Endothelial cell of umbilical vein (primary cell): ENCODE measurements at regions not wholly inside any gene's neighbourhood (a gene's known extent, or its start where the extent isn't known, plus 50 kb on each side); places are given as distances from the start of the nearest gene placed in this dataset.
"Not testable (repeated sequence)": the region's sequence is repeated elsewhere in the genome, so short reads cannot be mapped to it uniquely, and the experiment has no call there.

Source experiments
- BruUV-seq: library from RNA; stranded (reverse); fragments of 400-500 nt; replicated peaks from 2 replicates; lab custom pipeline; 2021; lab: Mats Ljungman, UMichigan
- CTCF ChIA-PET: fragments of 300-600, 350-600 bp; sonication (Branson Sonifier 250); formaldehyde crosslinking; loops from one replicate; lab custom pipeline; 2021; ENCODE audit warnings: antibody characterized with exemption, inconsistent platforms; lab: Charles Lee
- POLR2A ChIA-PET: fragments of 300-600, 350-600 bp; sonication (Branson Sonifier 250); formaldehyde crosslinking; loops from one replicate; lab custom pipeline; 2021; ENCODE audit warnings: antibody characterized with exemption, inconsistent platforms; lab: Charles Lee
- DNase-seq: peaks from one replicate; pipeline ENCODE4 v3.0.0-alpha.2; 2011; ENCODE audit warnings: low read depth, low spot score
- FAIRE-seq: peaks from 2 replicates; lab custom pipeline; 2011; peaks lifted over from hg19 to GRCh38; lab: Jason Lieb, UNC
- H2AFZ ChIP-seq: 2 replicates; pipeline ENCODE4 v1.6.0; 2012; ENCODE audit warnings: low read depth, low read length, control low read depth, inconsistent platforms
- H3K27ac ChIP-seq: 2 replicates; pipeline ENCODE4 v1.5.1; 2011; ENCODE audit warnings: low read depth, mild to moderate bottlenecking, control low read depth, low read length, moderate library complexity; ENCODE audit not compliant: insufficient read depth
- H3K27me3 ChIP-seq, 2 experiments: 2 replicates each; pipeline versions ENCODE4 v1.6.0 to v1.6.1; 2011; ENCODE audit warnings: low read length in 2 of 2, mixed read lengths in 1 of 2; ENCODE audit not compliant: control insufficient read depth in 2 of 2, insufficient read depth in 2 of 2
- H3K36me3 ChIP-seq, 2 experiments: 2 replicates in 1 of 2; 3 replicates in 1 of 2; pipeline ENCODE4 v1.5.1; 2011; ENCODE audit warnings: low read length in 2 of 2, mild to moderate bottlenecking in 1 of 2, moderate library complexity in 1 of 2; ENCODE audit not compliant: control insufficient read depth in 2 of 2, insufficient read depth in 2 of 2; ENCODE audit errors: extremely low read depth in 1 of 2
- H3K4me1 ChIP-seq: 3 replicates; pipeline ENCODE4 v1.5.1; 2011; ENCODE audit warnings: mild to moderate bottlenecking, low read length; ENCODE audit not compliant: control insufficient read depth, insufficient read depth; ENCODE audit errors: extremely low read depth
- H3K4me2 ChIP-seq: 2 replicates; pipeline ENCODE4 v1.6.1; 2011; ENCODE audit warnings: low read length, control low read depth, mixed read lengths; ENCODE audit not compliant: insufficient read depth
- H3K4me3 ChIP-seq, 3 experiments: fragments of 200-600 bp in 1 of 3; sonication (generic), shearing (Covaris generic) in 1 of 3; replicated peaks in 1 of 3; 2 replicates each; pipeline ENCODE4 v1.5.1; 2011 to 2016; ENCODE audit warnings: control low read depth in 3 of 3, low read length in 3 of 3, mild to moderate bottlenecking in 2 of 3, inconsistent platforms in 1 of 3, low read depth in 1 of 3, moderate library complexity in 1 of 3; ENCODE audit not compliant: insufficient read depth in 1 of 3
- H3K79me2 ChIP-seq: 2 replicates; pipeline ENCODE4 v1.6.0; 2012; ENCODE audit warnings: low read length, inconsistent platforms; ENCODE audit not compliant: control insufficient read depth, insufficient read depth
- H3K9ac ChIP-seq: replicated peaks from 2 replicates; pipeline ENCODE3; 2011; ENCODE audit warnings: low read length, control low read depth; ENCODE audit not compliant: insufficient read depth; ENCODE audit errors: extremely low read depth
- H3K9me1 ChIP-seq: replicated peaks from 3 replicates; pipeline ENCODE4 v1.6.0; 2011; ENCODE audit warnings: mild to moderate bottlenecking, low read length; ENCODE audit not compliant: control insufficient read depth, insufficient read depth; ENCODE audit errors: extremely low read depth
- H3K9me3 ChIP-seq: replicated peaks from 2 replicates; pipeline ENCODE4 v1.5.1; 2012; ENCODE audit warnings: low read length, inconsistent platforms; ENCODE audit not compliant: control insufficient read depth, insufficient read depth
- H4K20me1 ChIP-seq: replicated peaks from 2 replicates; pipeline ENCODE3; 2011; ENCODE audit warnings: mild to moderate bottlenecking, low read length; ENCODE audit not compliant: control insufficient read depth, insufficient read depth; ENCODE audit errors: extremely low read depth
- EZH2 ChIP-seq: IDR thresholded peaks from 2 replicates; pipeline ENCODE4 v1.6.1; 2012; ENCODE audit warnings: borderline replicate concordance, low read depth, mild to moderate bottlenecking, moderate library complexity, low read length, inconsistent platforms; ENCODE audit not compliant: severe bottlenecking
- JUN ChIP-seq: IDR thresholded peaks from 2 replicates; pipeline ENCODE4 v1.6.1; 2011; ENCODE audit warnings: borderline replicate concordance, low read depth; ENCODE audit not compliant: insufficient read length, insufficient read depth
- POLR2AphosphoS5 ChIP-seq: IDR thresholded peaks from 2 replicates; pipeline ENCODE4 v1.6.1; 2012; ENCODE audit warnings: low read depth, mild to moderate bottlenecking, control low read depth, low read length, moderate library complexity; ENCODE audit not compliant: insufficient read depth
- dilution Hi-C: fragments of 300-500 bp; cut with MboI; formaldehyde crosslinking; loops from one replicate; pipeline ENCODE4 v1.15.0; 2019; ENCODE audit warnings: low sequenced_read_pairs; ENCODE audit not compliant: extremely low pct_ligation_motif_present
- intact Hi-C: fragments of 100-400 bp; cut with micrococcal nuclease; formaldehyde crosslinking; loops from one replicate; pipeline ENCODE4 v1.10.0; 2022

- no peak overlapping the region for H3K9ac ChIP-seq
- POLR2A ChIA-PET, result no interaction called here
- no peaks in the 10 kb centered on the region for H3K9me1 ChIP-seq
- no peak overlapping the region for H3K27ac ChIP-seq
- intact Hi-C loops (no loop called here), dilution Hi-C loops (no loop called here)
- TF ChIP-seq JUN, result no peak
- TF ChIP-seq POLR2AphosphoS5, result no peak
- no peak for TF ChIP-seq EZH2
- no peak for FAIRE-seq
- CTCF ChIA-PET, result interaction anchor here (3.3 kb wide), 1 partner anchor 157 kb away, joined by 8 read pairs; no protein-coding TSS in a partner anchor
- H3K4me3 ChIP-seq, result no peak overlapping the region
- H3K4me1 ChIP-seq, result no peaks in the 10 kb centered on the region
- H3K79me2 ChIP-seq, result no peaks in the 10 kb centered on the region
- no peaks in the 10 kb centered on the region for H3K9me3 ChIP-seq
- H3K27me3 ChIP-seq, result no peaks in the 10 kb centered on the region
- H2AFZ ChIP-seq, result no peak overlapping the region
- H4K20me1 ChIP-seq, result no peaks in the 10 kb centered on the region
- H3K4me2 ChIP-seq, result no peak overlapping the region
- no peaks in the 10 kb centered on the region for H3K36me3 ChIP-seq
- no TSS peak for BruUV-seq
- DNase-seq, result no peak
These were observed 129.3 kb upstream of the PMCH start for GRCh38 chr12:102326982-102327381.

GRCh38 chr12:102325108-102325507 lies 127.5 kb upstream of the PMCH start:
- dilution Hi-C loops, H2AFZ ChIP-seq, H3K27ac ChIP-seq, POLR2A ChIA-PET, H3K9me1 ChIP-seq, H4K20me1 ChIP-seq, BruUV-seq, H3K9me3 ChIP-seq, FAIRE-seq, H3K27me3 ChIP-seq, H3K9ac ChIP-seq, intact Hi-C loops, H3K79me2 ChIP-seq, H3K4me1 ChIP-seq, CTCF ChIA-PET, H3K4me3 ChIP-seq, H3K36me3 ChIP-seq, H3K4me2 ChIP-seq, DNase-seq: not testable (repeated sequence)
